Kidney (tissue), 13 donors: ENCODE measurements at regions not wholly inside any gene's neighbourhood (a gene's known extent, or its start where the extent isn't known, plus 50 kb on each side); places are given as distances from the start of the nearest gene placed in this dataset.
A peak's percentile ranks its signal among the peaks of the same experiment; 100 is the strongest.

Experiments
- DNase-seq, 5 donors: peaks; one replicate each; pipeline ENCODE4 v3.0.0-alpha.2; 2013 to 2020
- FAIRE-seq: peaks from 2 replicates; lab custom pipeline; 2012; peaks lifted over from hg19 to GRCh38; lab: Jason Lieb, UNC
- H3K27ac ChIP-seq, 2 donors: one replicate each; pipeline ENCODE4 v1.7.0; 2013; ENCODE audit warnings: low read depth in 2 of 2, low read length in 2 of 2, inconsistent platforms in 1 of 2
- H3K27me3 ChIP-seq: one replicate; pipeline ENCODE4 v1.7.1; 2013; ENCODE audit warnings: low read length, inconsistent platforms; ENCODE audit not compliant: control insufficient read depth, insufficient read depth
- H3K36me3 ChIP-seq, 3 donors: one replicate each; pipeline versions ENCODE4 v1.7.0 to v1.7.1; 2013; ENCODE audit warnings: low read length in 3 of 3, control low read depth in 1 of 3, inconsistent platforms in 1 of 3; ENCODE audit not compliant: insufficient read depth in 3 of 3, control insufficient read depth in 2 of 3
- H3K4me1 ChIP-seq, 3 donors: one replicate each; pipeline versions ENCODE4 v1.7.0 to v1.7.1; 2013; ENCODE audit warnings: low read length in 3 of 3, inconsistent platforms in 1 of 3, low read depth in 1 of 3; ENCODE audit not compliant: control insufficient read depth in 2 of 3, insufficient read depth in 2 of 3
- H3K4me3 ChIP-seq, 3 donors: one replicate each; pipeline versions ENCODE4 v1.7.0 to v1.8.1; 2013; ENCODE audit warnings: low read length in 3 of 3, control low read depth in 1 of 3, inconsistent platforms in 1 of 3
- H3K9ac ChIP-seq, 3 donors: one replicate each; pipeline versions ENCODE4 v1.7.0 to v1.7.1; 2013; ENCODE audit warnings: low read length in 3 of 3, control low read depth in 1 of 3, inconsistent platforms in 1 of 3
- H3K9me3 ChIP-seq, 3 donors: one replicate each; pipeline versions ENCODE4 v1.7.0 to v1.7.1; 2013; ENCODE audit warnings: low read length in 3 of 3, control low read depth in 1 of 3, inconsistent platforms in 1 of 3; ENCODE audit not compliant: control insufficient read depth in 2 of 3, insufficient read depth in 1 of 3
- intact Hi-C: fragments of 100-400 bp; cut with DNase I; formaldehyde crosslinking; loops from one replicate; pipeline ENCODE4 v1.11.1; 2022
- TF ChIP-seq, protein P1 (sequence below): IDR thresholded peaks from 3 replicates; pipeline ENCODE4 v1.5.1; 2012; ENCODE audit warnings: mild to moderate bottlenecking, moderate library complexity, borderline replicate concordance; ENCODE audit not compliant: insufficient read depth; ENCODE audit errors: extremely low read depth
- donor health status: control.
- donor health status: control.
- donor health status: control.
- donor health status: control.
- donor health status: control.
- donor health status: DM: yes; HTN: yes; CAD: no.
- donor health status: Normal renal cell carcinoma (clear cell type).

DNA sequence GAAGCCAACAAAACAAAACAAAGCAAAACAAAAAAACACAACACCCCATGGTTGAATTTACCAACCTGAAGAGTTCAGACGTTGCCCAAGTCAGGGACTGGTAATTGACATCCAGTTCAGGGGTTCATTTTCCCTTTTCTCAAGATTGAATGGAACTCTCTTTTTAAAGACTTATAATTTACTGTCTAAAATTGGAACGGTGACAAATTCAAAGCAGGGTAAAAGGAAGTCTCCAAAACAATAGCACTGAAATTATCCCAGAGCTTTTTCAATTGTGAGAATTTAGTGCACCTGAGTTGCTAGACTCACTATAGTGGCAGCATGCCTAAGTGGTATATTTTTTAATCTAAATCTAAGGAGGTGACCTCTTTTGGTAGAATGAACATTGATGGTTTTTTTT is 90.9 kb upstream of the PREP start:
- no peak for FAIRE-seq
- no peaks in the 10 kb centered on the region for H3K27me3 ChIP-seq
- no peak overlapping the region for H3K4me3 ChIP-seq
- TF ChIP-seq, protein P1, sequence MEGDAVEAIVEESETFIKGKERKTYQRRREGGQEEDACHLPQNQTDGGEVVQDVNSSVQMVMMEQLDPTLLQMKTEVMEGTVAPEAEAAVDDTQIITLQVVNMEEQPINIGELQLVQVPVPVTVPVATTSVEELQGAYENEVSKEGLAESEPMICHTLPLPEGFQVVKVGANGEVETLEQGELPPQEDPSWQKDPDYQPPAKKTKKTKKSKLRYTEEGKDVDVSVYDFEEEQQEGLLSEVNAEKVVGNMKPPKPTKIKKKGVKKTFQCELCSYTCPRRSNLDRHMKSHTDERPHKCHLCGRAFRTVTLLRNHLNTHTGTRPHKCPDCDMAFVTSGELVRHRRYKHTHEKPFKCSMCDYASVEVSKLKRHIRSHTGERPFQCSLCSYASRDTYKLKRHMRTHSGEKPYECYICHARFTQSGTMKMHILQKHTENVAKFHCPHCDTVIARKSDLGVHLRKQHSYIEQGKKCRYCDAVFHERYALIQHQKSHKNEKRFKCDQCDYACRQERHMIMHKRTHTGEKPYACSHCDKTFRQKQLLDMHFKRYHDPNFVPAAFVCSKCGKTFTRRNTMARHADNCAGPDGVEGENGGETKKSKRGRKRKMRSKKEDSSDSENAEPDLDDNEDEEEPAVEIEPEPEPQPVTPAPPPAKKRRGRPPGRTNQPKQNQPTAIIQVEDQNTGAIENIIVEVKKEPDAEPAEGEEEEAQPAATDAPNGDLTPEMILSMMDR: no peak
- H3K9ac ChIP-seq: no peak overlapping the region
- H3K9me3 ChIP-seq: no peaks in the 10 kb centered on the region
- no peaks in the 10 kb centered on the region for H3K36me3 ChIP-seq
- intact Hi-C loops: no loop called here
- H3K27ac ChIP-seq: no peak overlapping the region
- peaks cover 0 to 6% (median 0%) of the 10 kb centered on the region in 3 donors for H3K4me1 ChIP-seq
- peak in 1 of 5 donors; percentile 50 for DNase-seq

DNA sequence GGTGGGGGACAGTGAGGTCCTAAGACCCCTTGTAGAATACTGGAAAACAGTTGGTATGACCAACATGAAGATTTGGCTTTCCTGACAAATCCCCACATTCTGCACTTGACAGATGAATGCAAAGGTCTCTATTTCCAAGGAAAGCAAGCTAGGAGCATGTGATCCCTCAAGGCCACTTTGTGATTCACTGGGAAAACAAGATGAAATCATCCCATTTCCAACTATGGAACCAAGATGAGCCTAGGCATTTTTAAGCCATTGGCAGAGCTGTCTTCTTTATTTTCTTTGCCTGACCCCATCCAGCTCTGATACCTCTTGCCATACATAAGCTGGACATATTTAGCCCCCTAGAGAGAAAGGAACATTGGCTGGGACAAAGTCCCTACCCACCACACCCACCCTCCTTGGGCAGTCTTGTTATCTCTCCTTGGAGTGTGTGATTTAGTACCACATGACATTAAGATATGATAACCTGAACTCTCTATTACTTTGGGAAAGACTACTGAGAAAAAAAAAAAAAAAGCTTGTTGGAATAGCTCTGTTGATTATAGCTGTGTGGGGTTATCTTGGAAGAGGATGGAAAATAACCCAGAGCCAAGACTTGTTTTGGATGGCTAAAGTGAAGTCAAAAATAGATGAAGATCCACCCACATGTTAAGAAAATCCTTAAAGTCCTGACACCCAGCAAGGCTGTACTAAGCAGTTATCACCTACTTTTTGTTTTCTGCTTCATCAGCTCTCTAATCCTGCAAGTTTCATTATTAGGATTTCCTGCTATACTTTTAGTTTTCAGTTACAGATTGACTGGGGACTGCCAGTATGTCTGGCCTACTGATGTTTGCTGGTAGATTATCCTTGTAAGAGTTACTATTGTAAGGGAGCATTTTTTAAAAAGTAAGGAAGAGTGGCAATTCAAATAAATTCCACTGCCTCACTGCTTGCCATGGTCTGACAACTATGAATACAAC is 90.1 kb upstream of the PREP start:
- Histone ChIP-seq H3K27ac (peak overlapping the region in 1 of 2 donors; percentile 30), H3K4me1 (peaks cover 0 to 6% (median 0%) of the 10 kb centered on the region in 3 donors)
- FAIRE-seq: no peak

DNA sequence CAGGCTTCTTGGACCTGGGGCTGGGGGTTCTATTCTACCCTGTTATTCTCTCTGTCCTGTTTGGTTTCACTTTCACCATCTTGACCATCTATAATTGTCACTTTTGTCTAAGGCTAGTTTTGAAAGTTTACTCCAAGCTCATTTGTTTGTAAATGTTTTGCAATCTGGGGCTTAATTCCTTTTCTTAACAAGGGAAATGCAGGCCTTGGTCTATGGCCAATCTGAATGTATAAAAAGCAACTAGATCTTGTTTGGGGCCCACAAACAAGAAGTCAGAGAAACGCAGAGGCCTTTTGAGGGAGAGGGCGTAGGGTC is 86.3 kb upstream of the PREP start:
- Histone ChIP-seq H3K9me3 (no peaks in the 10 kb centered on the region), H3K36me3 (no peaks in the 10 kb centered on the region), H3K27me3 (no peaks in the 10 kb centered on the region), H3K4me1 (peaks cover 0 to 6% (median 0%) of the 10 kb centered on the region in 3 donors), H3K27ac (peak overlapping the region in 1 of 2 donors; percentile 78), H3K4me3 (peak overlapping the region in 1 of 3 donors; percentile 10), H3K9ac (no peak overlapping the region)
- FAIRE-seq (no peak), DNase-seq (no peak)
- intact Hi-C loops: no loop called here
- TF ChIP-seq, protein P1: no peak

More for the DNA sequence above, 90.1 kb upstream of the PREP start:
- H3K9ac ChIP-seq: no peak overlapping the region
- H3K4me3 ChIP-seq: no peak overlapping the region
- H3K9me3 ChIP-seq: no peaks in the 10 kb centered on the region
- intact Hi-C loops: no loop called here
- no peaks in the 10 kb centered on the region for H3K36me3 ChIP-seq
- TF ChIP-seq, protein P1: no peak
- H3K27me3 ChIP-seq: no peaks in the 10 kb centered on the region
- no peak for DNase-seq
